ENCODE measurements at regions not wholly inside any gene's neighbourhood (a gene's known extent, or its start where the extent isn't known, plus 50 kb on each side); places are given as distances from the start of the nearest gene placed in this dataset.

DNA sequence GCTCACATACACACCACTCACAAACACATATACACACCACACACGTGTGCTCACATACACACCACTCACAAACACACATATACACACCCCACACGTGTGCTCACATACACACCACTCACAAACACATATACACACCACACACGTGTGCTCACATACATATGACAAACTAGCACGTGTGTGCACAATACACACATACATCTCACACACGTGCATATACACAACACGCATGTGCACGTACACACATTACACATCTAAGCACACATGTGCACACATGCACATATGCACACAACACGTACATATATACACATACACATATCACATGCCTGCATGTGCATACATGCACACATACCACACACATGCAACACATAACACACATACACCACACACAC, 78.3 kb upstream of the FOXK1 start:
- TF ChIP-seq, protein P1, sequence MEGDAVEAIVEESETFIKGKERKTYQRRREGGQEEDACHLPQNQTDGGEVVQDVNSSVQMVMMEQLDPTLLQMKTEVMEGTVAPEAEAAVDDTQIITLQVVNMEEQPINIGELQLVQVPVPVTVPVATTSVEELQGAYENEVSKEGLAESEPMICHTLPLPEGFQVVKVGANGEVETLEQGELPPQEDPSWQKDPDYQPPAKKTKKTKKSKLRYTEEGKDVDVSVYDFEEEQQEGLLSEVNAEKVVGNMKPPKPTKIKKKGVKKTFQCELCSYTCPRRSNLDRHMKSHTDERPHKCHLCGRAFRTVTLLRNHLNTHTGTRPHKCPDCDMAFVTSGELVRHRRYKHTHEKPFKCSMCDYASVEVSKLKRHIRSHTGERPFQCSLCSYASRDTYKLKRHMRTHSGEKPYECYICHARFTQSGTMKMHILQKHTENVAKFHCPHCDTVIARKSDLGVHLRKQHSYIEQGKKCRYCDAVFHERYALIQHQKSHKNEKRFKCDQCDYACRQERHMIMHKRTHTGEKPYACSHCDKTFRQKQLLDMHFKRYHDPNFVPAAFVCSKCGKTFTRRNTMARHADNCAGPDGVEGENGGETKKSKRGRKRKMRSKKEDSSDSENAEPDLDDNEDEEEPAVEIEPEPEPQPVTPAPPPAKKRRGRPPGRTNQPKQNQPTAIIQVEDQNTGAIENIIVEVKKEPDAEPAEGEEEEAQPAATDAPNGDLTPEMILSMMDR (conservative IDR thresholded peaks at IDR 0.05; ENCODE audit: low read depth, low read length), result no peak
- TF ChIP-seq EZH2 (IDR thresholded peaks at IDR 0.05; ENCODE audit: low read length, unreplicated experiment) (no peak), EZH2phosphoT487 (IDR thresholded peaks at IDR 0.05; ENCODE audit: borderline replicate concordance, low read length) (no peak)
